Pancreas (tissue), 10 donors: ENCODE measurements at regions not wholly inside any gene's neighbourhood (a gene's known extent, or its start where the extent isn't known, plus 50 kb on each side); places are given as distances from the start of the nearest gene placed in this dataset.

Source experiments
- ATAC-seq, 4 donors: fragments of 200-7000 bp; cut with Tn5 transposase; one replicate each; pipeline versions ENCODE4 v1.8.0 to v1.9.1; 2020; ENCODE audit warnings: mild to moderate bottlenecking in 4 of 4, moderate library complexity in 4 of 4
- DNase-seq, 6 donors: peaks; one replicate each; pipeline ENCODE4 v3.0.0-alpha.2; 2020
- FAIRE-seq: peaks from 2 replicates; lab custom pipeline; 2012; peaks lifted over from hg19 to GRCh38; lab: Jason Lieb, UNC
- H3K27ac ChIP-seq, 4 donors: fragments of 200-600 bp; sonication (generic); 1 replicate in 3 of 4; 2 replicates in 1 of 4; pipeline versions ENCODE4 v1.5.0 to v1.8.0; 2020
- H3K27me3 ChIP-seq, 4 donors: fragments of 200-600 bp; one replicate each; pipeline ENCODE4 v1.8.0; 2021
- H3K36me3 ChIP-seq, 3 donors: fragments of 200-600 bp; sonication (generic) in 1 of 3; one replicate each; pipeline versions ENCODE4 v1.5.0 to v1.8.0; 2020 to 2021
- H3K4me1 ChIP-seq, 3 donors: fragments of 200-600 bp; one replicate each; pipeline ENCODE4 v1.8.0; 2021
- H3K4me3 ChIP-seq, 4 donors: fragments of 200-600 bp; sonication (generic) in 2 of 4; one replicate each; pipeline versions ENCODE4 v1.5.0 to v1.8.0; 2020 to 2021
- H3K9me3 ChIP-seq, 4 donors: fragments of 200-600 bp; one replicate each; pipeline ENCODE4 v1.8.0; 2021
- CTCF ChIP-seq, 4 donors: fragments of 200-600 bp; sonication (generic) in 3 of 4; IDR thresholded peaks; one replicate each; pipeline versions ENCODE4 v1.5.0 to v1.8.0; 2021; ENCODE audit warnings: antibody characterized with exemption in 4 of 4
- WGBS, 2 donors: extraction: QIAGEN DNeasy Blood & Tissue Kit; methylation state at CpG; one replicate each; pipeline ENCODE4 v1.1.7; 2013; 5-methylcytosine and 5-hydroxymethylcytosine counted together
- intact Hi-C, 3 donors: fragments of 100-400 bp; cut with DNase I; formaldehyde crosslinking; loops; one replicate each; pipeline versions ENCODE4 v1.11.1 to v1.14.2; 2022
- donor health status: healthy with polysubstance abuse.
- donor health status: DM: no; HTN: no; CAD: no; lungs with moderate emphysema.
- donor health status: DM: no; HTN: no; CAD: no.
- donor health status: control.
- donor health status: control.
- donor health status: Bipolar disorder and iron deficiency.
- donor health status: DM: yes; HTN: yes; CAD: no.
- donor health status: DM: no; HTN: no; CAD: no.
- donor health status: DM: no; HTN: no; CAD: no.
- donor health status: DM: yes; HTN: yes; CAD: no.

DNA sequence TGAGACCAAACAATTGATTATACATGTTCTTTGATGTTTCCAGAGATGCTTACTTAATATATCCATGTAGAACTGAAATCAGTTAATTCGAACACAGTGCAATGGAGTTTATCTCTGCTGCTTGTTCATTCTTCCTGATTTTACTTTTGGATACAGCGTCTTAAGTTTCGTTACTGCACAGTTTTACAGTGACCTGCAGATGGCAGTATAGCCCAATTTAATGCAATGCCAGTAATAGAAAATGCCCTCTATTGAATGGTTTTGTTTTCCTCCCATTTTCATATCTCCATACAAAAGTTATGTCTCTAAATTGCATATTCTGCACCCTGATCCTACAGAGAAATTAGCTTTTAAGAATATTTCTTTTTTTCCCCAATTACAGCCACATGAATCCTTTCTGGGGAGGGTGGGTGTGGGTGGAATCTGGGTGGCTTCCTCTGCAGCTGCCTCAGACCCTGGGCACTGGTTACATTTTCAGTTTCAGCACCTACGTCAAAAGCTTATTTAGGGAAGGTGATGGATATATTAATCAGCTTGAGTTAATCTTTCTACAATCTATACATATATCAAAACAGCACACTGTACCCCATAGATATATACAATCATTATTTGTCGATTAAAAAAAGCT lies 101.1 kb upstream of the DCD start:
- no peaks in the 10 kb centered on the region for H3K4me1 ChIP-seq
- FAIRE-seq (peak; percentile 86), ATAC-seq (peak in 3 of 4 donors; percentile 70 to 79 (median 76)), DNase-seq (peak in 1 of 6 donors; percentile 13)
- peaks cover 0 to 4% (median 0%) of the 10 kb centered on the region in 4 donors for H3K27me3 ChIP-seq
- WGBS, 2 donors: 20 to 22% methylated on average over 5 of the region's 5 CpGs
- no peak overlapping the region for H3K4me3 ChIP-seq
- no peaks in the 10 kb centered on the region for H3K36me3 ChIP-seq
- H3K27ac ChIP-seq: no peak overlapping the region
- TF ChIP-seq CTCF (IDR thresholded peaks at IDR 0.05): peak; percentile 43 to 74 (median 56)
- no peaks in the 10 kb centered on the region for H3K9me3 ChIP-seq
- intact Hi-C loops: loop anchor here in 1 of 3 donors (5.0 kb wide), 1 partner anchor 208 kb away; no protein-coding TSS in a partner anchor

DNA sequence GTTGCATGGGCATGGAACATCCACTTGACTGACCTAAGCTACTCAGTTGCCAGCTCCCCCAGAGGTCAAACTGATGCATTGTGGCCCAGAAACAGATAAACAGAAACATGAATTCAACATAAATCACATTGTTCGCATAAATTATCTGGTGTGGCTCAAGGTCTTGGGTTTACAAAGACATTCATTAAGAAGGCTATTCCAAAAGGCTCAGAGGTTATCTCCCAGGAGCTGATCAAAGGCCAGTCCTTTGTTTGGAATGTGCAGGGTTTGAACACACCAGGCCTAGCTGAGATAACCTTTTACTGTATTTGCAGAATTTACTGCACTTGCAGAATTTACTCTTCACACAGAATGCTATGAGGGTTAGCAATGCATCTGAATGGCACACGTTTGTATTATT lies 96.4 kb upstream of the DCD start:
- intact Hi-C loops: no loop called here
- no peak for FAIRE-seq
- DNase-seq: no peak
- 23 to 30% methylated on average over 2 of the region's 2 CpGs for WGBS, 2 donors
- Histone ChIP-seq H3K4me1 (no peaks in the 10 kb centered on the region), H3K9me3 (no peaks in the 10 kb centered on the region), H3K27me3 (peaks cover 0 to 4% (median 0%) of the 10 kb centered on the region in 4 donors), H3K4me3 (no peak overlapping the region), H3K36me3 (no peaks in the 10 kb centered on the region), H3K27ac (no peak overlapping the region)
- no peak for ATAC-seq
- no peak for TF ChIP-seq CTCF (IDR thresholded peaks at IDR 0.05)

DNA sequence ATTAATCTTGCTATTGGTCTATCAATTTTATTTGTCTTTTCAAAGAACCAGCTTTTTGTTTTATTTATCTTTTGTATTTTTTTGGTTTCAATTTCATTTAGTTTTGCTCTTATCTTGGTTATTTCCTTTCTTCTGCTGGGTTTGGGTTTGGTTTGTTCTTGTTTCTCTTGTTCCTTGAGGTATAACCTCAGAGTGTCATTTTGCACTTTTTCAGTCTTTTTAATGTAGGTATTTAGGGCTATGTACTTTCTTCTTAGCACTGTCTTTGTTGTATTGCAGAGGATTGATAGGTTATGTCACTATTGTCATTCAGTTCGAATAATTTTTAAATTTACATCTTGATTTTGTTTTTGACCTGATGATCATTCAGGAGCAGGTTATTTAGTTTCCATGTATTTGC lies 92.7 kb upstream of the DCD start:
- no peaks in the 10 kb centered on the region for H3K4me1 ChIP-seq
- no peaks in the 10 kb centered on the region for H3K36me3 ChIP-seq
- no peak overlapping the region for H3K4me3 ChIP-seq
- H3K27ac ChIP-seq: no peak overlapping the region
- no peak for TF ChIP-seq CTCF (IDR thresholded peaks at IDR 0.05)
- H3K27me3 ChIP-seq: no peaks in the 10 kb centered on the region
- no peaks in the 10 kb centered on the region for H3K9me3 ChIP-seq
- FAIRE-seq (no peak), ATAC-seq (no peak), DNase-seq (no peak)
- WGBS, 2 donors: 63 to 76% methylated on average over 1 of the region's 1 CpG
- intact Hi-C loops: no loop called here

DNA sequence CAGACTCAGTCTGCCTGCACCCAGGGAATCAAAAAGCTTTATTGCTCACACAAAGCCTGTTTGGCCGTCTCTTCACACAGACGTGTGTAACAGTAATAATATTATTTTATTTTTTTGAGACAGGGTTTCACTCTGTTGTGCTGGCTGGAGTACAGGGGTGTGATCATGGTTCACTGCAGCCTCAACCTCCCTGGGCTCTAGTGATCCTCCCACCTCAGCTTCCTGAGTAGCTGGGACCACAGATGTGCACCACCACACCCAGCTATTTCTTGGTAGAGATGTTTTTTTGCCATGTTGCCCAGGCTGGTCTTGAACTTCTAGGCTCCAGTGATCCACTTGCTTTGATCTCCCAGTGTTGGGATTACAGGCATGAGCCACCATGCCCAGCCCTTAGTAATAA lies 88.4 kb upstream of the DCD start:
- TF ChIP-seq CTCF (IDR thresholded peaks at IDR 0.05): no peak
- H3K27me3 ChIP-seq: no peaks in the 10 kb centered on the region

More for the DNA sequence above, 88.4 kb upstream of the DCD start:
- H3K9me3 ChIP-seq: no peaks in the 10 kb centered on the region
- H3K36me3 ChIP-seq: no peaks in the 10 kb centered on the region
- H3K4me3 ChIP-seq: no peak overlapping the region
- WGBS, 2 donors: 88 to 90% methylated on average over 2 of the region's 2 CpGs
- intact Hi-C loops: no loop called here
- DNase-seq: no peak
- H3K4me1 ChIP-seq: peaks cover 0 to 12% (median 10%) of the 10 kb centered on the region in 3 donors
- FAIRE-seq: no peak
- no peak overlapping the region for H3K27ac ChIP-seq
- no peak for ATAC-seq
